ENCODE measurements at regions not wholly inside any gene's neighbourhood (a gene's known extent, or its start where the extent isn't known, plus 50 kb on each side); places are given as distances from the start of the nearest gene placed in this dataset.
A peak's percentile ranks its signal among the peaks of the same experiment; 100 is the strongest.

GRCh38 chr5:135229679-135230132, 169.3 kb downstream of the MACROH2A1 start (continued):
- TF ChIP-seq ZNF724P (CRISPR knock-in tag; IDR thresholded peaks at IDR 0.05; ENCODE audit: borderline replicate concordance) (no peak), SP4 (CRISPR knock-in tag; IDR thresholded peaks at IDR 0.05) (no peak), ZNF251 (CRISPR knock-in tag; IDR thresholded peaks at IDR 0.05) (no peak), PAF1 (CRISPR knock-in tag; IDR thresholded peaks at IDR 0.05) (no peak), FOXJ3 (CRISPR knock-in tag; IDR thresholded peaks at IDR 0.05; ENCODE audit: borderline replicate concordance) (no peak; the same call in 1 of the 2 replicates), BHLHE40 (IDR thresholded peaks at IDR 0.05; ENCODE audit: low read length) (no peak), ELF3 (CRISPR knock-in tag; IDR thresholded peaks at IDR 0.05) (peak; percentile 70), JDP2 (CRISPR knock-in tag; IDR thresholded peaks at IDR 0.05; ENCODE audit: borderline replicate concordance) (no peak), YEATS4 (CRISPR knock-in tag; IDR thresholded peaks at IDR 0.05; ENCODE audit: borderline replicate concordance) (no peak), ZNF770 (CRISPR knock-in tag; IDR thresholded peaks at IDR 0.05) (peak; percentile 83; the same call in 1 of the 2 replicates), ZIK1 (CRISPR knock-in tag; IDR thresholded peaks at IDR 0.05; ENCODE audit: borderline replicate concordance, low read depth) (no peak), ZNF260 (CRISPR knock-in tag; IDR thresholded peaks at IDR 0.05; ENCODE audit: borderline replicate concordance, low read depth) (no peak), GRHL1 (CRISPR knock-in tag; conservative IDR thresholded peaks at IDR 0.05) (no peak), STAG1 (CRISPR knock-in tag; IDR thresholded peaks at IDR 0.05) (no peak), ZNF484 (CRISPR knock-in tag; IDR thresholded peaks at IDR 0.05; ENCODE audit: borderline replicate concordance, low read depth) (no peak), E2F5 (CRISPR knock-in tag; conservative IDR thresholded peaks at IDR 0.05) (no peak), FOXA1 (IDR thresholded peaks at IDR 0.05) (no peak), FOXA1 (CRISPR knock-in tag; IDR thresholded peaks at IDR 0.05) (peak; percentile 13; the same call in 1 of the 2 replicates), ZNF274 (CRISPR knock-in tag; IDR thresholded peaks at IDR 0.05) (no peak), CEBPB (IDR thresholded peaks at IDR 0.05; ENCODE audit: borderline replicate concordance, low read depth, low read length) (no peak; the same call in 1 of the 2 replicates), PCBP1 (IDR thresholded peaks at IDR 0.05; ENCODE audit: borderline replicate concordance, low read depth, low read length) (no peak), SP5 (CRISPR knock-in tag; IDR thresholded peaks at IDR 0.05; ENCODE audit: borderline replicate concordance, low read depth) (peak; percentile 44; the same call in 1 of the 2 replicates), REPIN1 (CRISPR knock-in tag; IDR thresholded peaks at IDR 0.05; ENCODE audit: borderline replicate concordance, low read depth) (no peak), ZC3H13 (CRISPR knock-in tag; IDR thresholded peaks at IDR 0.05) (no peak), ZNF580 (CRISPR knock-in tag; IDR thresholded peaks at IDR 0.05; ENCODE audit: borderline replicate concordance, low read depth) (peak; percentile 43; the same call in 1 of the 2 replicates), BCL6 (CRISPR knock-in tag; IDR thresholded peaks at IDR 0.05) (peak; percentile 43; the same call in 1 of the 2 replicates), RAD51 (IDR thresholded peaks at IDR 0.05; ENCODE audit: borderline replicate concordance) (no peak), SOX5 (CRISPR knock-in tag; IDR thresholded peaks at IDR 0.05; ENCODE audit: borderline replicate concordance) (peak; percentile 50; the same call in 1 of the 2 replicates), CHD4 (IDR thresholded peaks at IDR 0.05; ENCODE audit: borderline replicate concordance, low read length) (no peak)

Data from HepG2 (cell line).